ENCODE measurements at regions not wholly inside any gene's neighbourhood (a gene's known extent, or its start where the extent isn't known, plus 50 kb on each side); places are given as distances from the start of the nearest gene placed in this dataset.

DNA sequence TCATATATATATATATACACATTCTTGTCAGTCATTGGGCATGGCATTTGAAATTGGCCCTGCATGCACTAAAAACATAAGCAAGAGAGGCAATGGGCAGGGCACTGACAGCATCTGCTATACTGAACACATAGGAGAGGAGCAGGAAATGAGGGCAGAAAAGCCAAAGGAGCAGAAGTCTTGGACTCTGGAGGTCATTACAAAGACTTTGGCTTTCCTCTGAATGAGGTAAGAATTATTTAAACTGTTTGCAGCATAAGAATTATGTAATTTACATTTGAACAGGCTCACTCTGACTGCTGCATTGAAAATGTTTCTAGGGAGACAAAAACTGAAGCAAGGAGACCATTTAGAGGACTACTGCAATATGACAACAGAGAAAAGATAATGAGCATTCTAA, 396.5 kb downstream of the PRDM5 start:
- TF ChIP-seq POLR2A (IDR thresholded peaks at IDR 0.05) = no peak
- TF ChIP-seq, protein P1, sequence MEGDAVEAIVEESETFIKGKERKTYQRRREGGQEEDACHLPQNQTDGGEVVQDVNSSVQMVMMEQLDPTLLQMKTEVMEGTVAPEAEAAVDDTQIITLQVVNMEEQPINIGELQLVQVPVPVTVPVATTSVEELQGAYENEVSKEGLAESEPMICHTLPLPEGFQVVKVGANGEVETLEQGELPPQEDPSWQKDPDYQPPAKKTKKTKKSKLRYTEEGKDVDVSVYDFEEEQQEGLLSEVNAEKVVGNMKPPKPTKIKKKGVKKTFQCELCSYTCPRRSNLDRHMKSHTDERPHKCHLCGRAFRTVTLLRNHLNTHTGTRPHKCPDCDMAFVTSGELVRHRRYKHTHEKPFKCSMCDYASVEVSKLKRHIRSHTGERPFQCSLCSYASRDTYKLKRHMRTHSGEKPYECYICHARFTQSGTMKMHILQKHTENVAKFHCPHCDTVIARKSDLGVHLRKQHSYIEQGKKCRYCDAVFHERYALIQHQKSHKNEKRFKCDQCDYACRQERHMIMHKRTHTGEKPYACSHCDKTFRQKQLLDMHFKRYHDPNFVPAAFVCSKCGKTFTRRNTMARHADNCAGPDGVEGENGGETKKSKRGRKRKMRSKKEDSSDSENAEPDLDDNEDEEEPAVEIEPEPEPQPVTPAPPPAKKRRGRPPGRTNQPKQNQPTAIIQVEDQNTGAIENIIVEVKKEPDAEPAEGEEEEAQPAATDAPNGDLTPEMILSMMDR (IDR thresholded peaks at IDR 0.05) = no peak
